Activated naive CD8-positive, alpha-beta T cell treated with anti-CD3 and anti-CD28 coated beads, Interleukin-2, amount 50 U/mL, for 24 hours (primary cell): ENCODE measurements at regions not wholly inside any gene's neighbourhood (a gene's known extent, or its start where the extent isn't known, plus 50 kb on each side); places are given as distances from the start of the nearest gene placed in this dataset.

Experiments used
- ATAC-seq: fragments of 150-1000 bp; cut with Tn5 transposase; one replicate; pipeline ENCODE4 v1.10.0; 2021
- DNase-seq: peaks from one replicate; pipeline ENCODE4 v3.0.0; 2021
- H3K27ac Mint-ChIP-seq: one replicate; pipeline ENCODE4 v1.8.0; 2021; ENCODE audit warnings: mild to moderate bottlenecking, mixed read lengths
- H3K27me3 Mint-ChIP-seq: one replicate; pipeline ENCODE4 v1.8.0; 2021; ENCODE audit warnings: mixed read lengths
- H3K36me3 Mint-ChIP-seq: one replicate; pipeline ENCODE4 v1.8.0; 2021; ENCODE audit warnings: low read depth, mixed read lengths
- H3K4me1 Mint-ChIP-seq: one replicate; pipeline ENCODE4 v1.8.0; 2021; ENCODE audit warnings: mixed read lengths
- H3K4me3 Mint-ChIP-seq: one replicate; pipeline ENCODE4 v1.8.0; 2021; ENCODE audit warnings: mild to moderate bottlenecking, moderate library complexity, mixed read lengths
- H3K9me3 Mint-ChIP-seq: one replicate; pipeline ENCODE4 v1.8.0; 2021; ENCODE audit warnings: mixed read lengths

GRCh38 chr4:181637186-181638105 lies 605.8 kb upstream of the TENM3 start:
- Mint-ChIP-seq H3K4me1 (no peaks in the 10 kb centered on the region), H3K27ac (no peak overlapping the region), H3K9me3 (peaks cover 12% of the 10 kb centered on the region), H3K36me3 (no peaks in the 10 kb centered on the region), H3K27me3 (no peaks in the 10 kb centered on the region), H3K4me3 (no peak overlapping the region)
- DNase-seq (no peak), ATAC-seq (no peak)

GRCh38 chr4:181643466-181643865 lies 599.7 kb upstream of the TENM3 start:
- H3K27me3 Mint-ChIP-seq, result no peaks in the 10 kb centered on the region
- H3K27ac Mint-ChIP-seq, result no peak overlapping the region
- peaks cover 4% of the 10 kb centered on the region for H3K9me3 Mint-ChIP-seq
- ATAC-seq (no peak), DNase-seq (no peak)
- no peaks in the 10 kb centered on the region for H3K4me1 Mint-ChIP-seq
- H3K36me3 Mint-ChIP-seq, result no peaks in the 10 kb centered on the region
- H3K4me3 Mint-ChIP-seq, result no peak overlapping the region

- no peak overlapping the region for H3K27ac Mint-ChIP-seq
- no peaks in the 10 kb centered on the region for H3K36me3 Mint-ChIP-seq
- no peak for ATAC-seq
- H3K9me3 Mint-ChIP-seq, result peaks cover 9% of the 10 kb centered on the region
- DNase-seq, result no peak
- H3K4me1 Mint-ChIP-seq, result no peaks in the 10 kb centered on the region
- H3K27me3 Mint-ChIP-seq, result no peaks in the 10 kb centered on the region
- H3K4me3 Mint-ChIP-seq, result no peak overlapping the region
Measured at GRCh38 chr4:181645489-181645888, 597.7 kb upstream of the TENM3 start.

- DNase-seq (no peak), ATAC-seq (no peak)
- Mint-ChIP-seq H3K4me3 (no peak overlapping the region), H3K4me1 (no peaks in the 10 kb centered on the region), H3K9me3 (peaks cover 9% of the 10 kb centered on the region), H3K27me3 (no peaks in the 10 kb centered on the region), H3K36me3 (no peaks in the 10 kb centered on the region), H3K27ac (no peak overlapping the region)
Measured at GRCh38 chr4:181646864-181647263, 596.3 kb upstream of the TENM3 start.

- ATAC-seq, result no peak
Measured at GRCh38 chr4:181647396-181648147, 595.6 kb upstream of the TENM3 start.

GRCh38 chr4:181650033-181650825 lies 593.0 kb upstream of the TENM3 start:
- Mint-ChIP-seq H3K27ac (no peak overlapping the region), H3K27me3 (no peaks in the 10 kb centered on the region), H3K4me1 (no peaks in the 10 kb centered on the region), H3K9me3 (peaks cover 11% of the 10 kb centered on the region), H3K36me3 (no peaks in the 10 kb centered on the region), H3K4me3 (no peak overlapping the region)
- DNase-seq, result no peak
- ATAC-seq, result no peak

More at GRCh38 chr4:181647396-181648147, 595.6 kb upstream of the TENM3 start:
- no peak for DNase-seq
- H3K4me3 Mint-ChIP-seq, result no peak overlapping the region
- H3K27me3 Mint-ChIP-seq, result no peaks in the 10 kb centered on the region
- H3K36me3 Mint-ChIP-seq, result no peaks in the 10 kb centered on the region
- H3K9me3 Mint-ChIP-seq, result peaks cover 9% of the 10 kb centered on the region
- H3K4me1 Mint-ChIP-seq, result no peaks in the 10 kb centered on the region
- no peak overlapping the region for H3K27ac Mint-ChIP-seq

- DNase-seq, result no peak
- no peak for ATAC-seq
- Mint-ChIP-seq H3K4me3 (no peak overlapping the region), H3K27ac (no peak overlapping the region), H3K27me3 (no peaks in the 10 kb centered on the region), H3K4me1 (no peaks in the 10 kb centered on the region), H3K36me3 (no peaks in the 10 kb centered on the region), H3K9me3 (peaks cover 7% of the 10 kb centered on the region)
Measured at GRCh38 chr4:181656748-181657147, 586.5 kb upstream of the TENM3 start.

- DNase-seq, result no peak
- H3K36me3 Mint-ChIP-seq, result no peaks in the 10 kb centered on the region
- no peak overlapping the region for H3K4me3 Mint-ChIP-seq
- H3K27ac Mint-ChIP-seq, result no peak overlapping the region
- no peak for ATAC-seq
- H3K27me3 Mint-ChIP-seq, result no peaks in the 10 kb centered on the region
- peaks cover 7% of the 10 kb centered on the region for H3K9me3 Mint-ChIP-seq
- H3K4me1 Mint-ChIP-seq, result no peaks in the 10 kb centered on the region
Measured at GRCh38 chr4:181659202-181659601, 584.0 kb upstream of the TENM3 start.

GRCh38 chr4:181659876-181660275 lies 583.3 kb upstream of the TENM3 start:
- ATAC-seq, result no peak
- no peaks in the 10 kb centered on the region for H3K36me3 Mint-ChIP-seq
- DNase-seq, result no peak

GRCh38 chr4:181661090-181661489 lies 582.1 kb upstream of the TENM3 start:
- no peak overlapping the region for H3K27ac Mint-ChIP-seq
- no peaks in the 10 kb centered on the region for H3K27me3 Mint-ChIP-seq
- DNase-seq, result no peak
- H3K4me3 Mint-ChIP-seq, result no peak overlapping the region
- ATAC-seq, result no peak
- peaks cover 4% of the 10 kb centered on the region for H3K9me3 Mint-ChIP-seq
- H3K4me1 Mint-ChIP-seq, result no peaks in the 10 kb centered on the region
- H3K36me3 Mint-ChIP-seq, result no peaks in the 10 kb centered on the region

More at GRCh38 chr4:181659876-181660275, 583.3 kb upstream of the TENM3 start:
- Mint-ChIP-seq H3K4me1 (no peaks in the 10 kb centered on the region), H3K9me3 (peaks cover 9% of the 10 kb centered on the region), H3K27me3 (no peaks in the 10 kb centered on the region), H3K4me3 (no peak overlapping the region), H3K27ac (no peak overlapping the region)

- peaks cover 4% of the 10 kb centered on the region for H3K9me3 Mint-ChIP-seq
- H3K27me3 Mint-ChIP-seq, result no peaks in the 10 kb centered on the region
- H3K4me3 Mint-ChIP-seq, result no peak overlapping the region
- ATAC-seq (no peak), DNase-seq (no peak)
- H3K27ac Mint-ChIP-seq, result no peak overlapping the region
- H3K4me1 Mint-ChIP-seq, result no peaks in the 10 kb centered on the region
- no peaks in the 10 kb centered on the region for H3K36me3 Mint-ChIP-seq
Measured at GRCh38 chr4:181661923-181662322, 581.3 kb upstream of the TENM3 start.

GRCh38 chr4:181662383-181662782 lies 580.8 kb upstream of the TENM3 start:
- no peak for ATAC-seq
- H3K36me3 Mint-ChIP-seq, result no peaks in the 10 kb centered on the region
- peaks cover 4% of the 10 kb centered on the region for H3K9me3 Mint-ChIP-seq
- H3K4me3 Mint-ChIP-seq, result no peak overlapping the region
- no peaks in the 10 kb centered on the region for H3K4me1 Mint-ChIP-seq
- no peaks in the 10 kb centered on the region for H3K27me3 Mint-ChIP-seq
- no peak for DNase-seq
- H3K27ac Mint-ChIP-seq, result no peak overlapping the region

GRCh38 chr4:181670506-181670905 lies 572.7 kb upstream of the TENM3 start:
- Mint-ChIP-seq H3K27ac (no peak overlapping the region), H3K4me1 (no peaks in the 10 kb centered on the region), H3K9me3 (peaks cover 4% of the 10 kb centered on the region), H3K27me3 (no peaks in the 10 kb centered on the region), H3K4me3 (no peak overlapping the region), H3K36me3 (no peaks in the 10 kb centered on the region)
- ATAC-seq (no peak), DNase-seq (no peak)

GRCh38 chr4:181671672-181672071 lies 571.5 kb upstream of the TENM3 start:
- peaks cover 4% of the 10 kb centered on the region for H3K9me3 Mint-ChIP-seq
- no peaks in the 10 kb centered on the region for H3K27me3 Mint-ChIP-seq
- DNase-seq, result no peak
- no peaks in the 10 kb centered on the region for H3K4me1 Mint-ChIP-seq
- no peak overlapping the region for H3K27ac Mint-ChIP-seq
- ATAC-seq, result no peak
- no peaks in the 10 kb centered on the region for H3K36me3 Mint-ChIP-seq
- no peak overlapping the region for H3K4me3 Mint-ChIP-seq
